ENCODE measurements at regions not wholly inside any gene's neighbourhood (a gene's known extent, or its start where the extent isn't known, plus 50 kb on each side); places are given as distances from the start of the nearest gene placed in this dataset.

DNA sequence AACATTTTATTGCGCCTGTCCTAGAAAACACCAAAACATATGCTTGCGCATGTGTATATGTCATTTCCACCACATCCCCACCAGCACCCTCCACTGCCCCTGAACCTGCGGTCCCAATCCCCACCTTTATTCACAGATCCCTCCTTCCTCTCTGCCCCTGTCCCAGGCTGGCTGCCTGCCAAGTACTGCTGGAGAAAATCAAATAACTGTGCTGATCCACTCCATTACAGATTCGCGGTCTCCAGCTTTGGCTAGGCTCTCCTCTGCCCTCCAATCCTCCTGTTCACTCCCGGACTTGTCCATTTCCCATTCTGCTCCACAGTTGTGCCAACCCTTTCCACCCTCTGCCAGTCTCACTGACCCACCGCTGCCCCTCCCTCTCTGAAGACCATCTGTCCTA is 59.3 kb upstream of the GJB5 start:
- no peak for TF ChIP-seq POLR2AphosphoS5 (IDR thresholded peaks at IDR 0.05; ENCODE audit: low read depth, low read length)
- no peak for TF ChIP-seq REST (IDR thresholded peaks at IDR 0.05; ENCODE audit: low read depth)

All from HCT116 (cell line).